Lower leg skin (tissue), 3 donors: ENCODE measurements at regions not wholly inside any gene's neighbourhood (a gene's known extent, or its start where the extent isn't known, plus 50 kb on each side); places are given as distances from the start of the nearest gene placed in this dataset.

ENCODE experiments used
- CTCF ChIP-seq, 3 donors: fragments of 450-650 bp; IDR thresholded peaks; one replicate each; pipeline ENCODE4 v1.5.1; 2016; ENCODE audit warnings: antibody characterized with exemption in 3 of 3, mild to moderate bottlenecking in 3 of 3, moderate library complexity in 2 of 3
- POLR2A ChIP-seq, 2 donors: fragments of 450-650 bp; IDR thresholded peaks; one replicate each; pipeline ENCODE4 v1.6.1; 2016 to 2017; ENCODE audit warnings: antibody characterized with exemption in 2 of 2, mild to moderate bottlenecking in 1 of 2, moderate library complexity in 1 of 2

DNA sequence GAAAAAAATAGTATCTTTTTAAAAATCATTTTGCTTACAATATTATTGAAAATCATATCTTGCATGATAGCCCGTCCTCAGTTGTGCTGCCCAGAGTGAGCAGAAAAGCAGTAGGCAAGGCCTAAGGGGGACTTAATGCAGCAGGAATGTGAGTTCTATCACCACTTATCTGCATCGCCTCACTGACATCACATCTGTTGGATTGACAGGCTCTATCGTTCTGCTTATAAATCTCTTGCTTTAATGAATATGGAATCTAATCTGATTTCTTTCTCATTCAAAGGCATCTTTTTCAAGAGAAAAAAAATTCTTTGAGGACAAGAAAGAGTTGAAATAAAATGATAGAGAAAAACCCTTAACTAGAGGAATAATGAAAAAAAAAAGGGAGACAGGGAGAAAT lies 249.9 kb downstream of the PAPSS1 start:
- no peak for TF ChIP-seq CTCF (IDR thresholded peaks at IDR 0.05)
- TF ChIP-seq POLR2A (IDR thresholded peaks at IDR 0.05) = no peak
